HCT116 (cell line): ENCODE measurements at regions not wholly inside any gene's neighbourhood (a gene's known extent, or its start where the extent isn't known, plus 50 kb on each side); places are given as distances from the start of the nearest gene placed in this dataset.
"Not testable (repeated sequence)": the region's sequence is repeated elsewhere in the genome, so short reads cannot be mapped to it uniquely, and the experiment has no call there.

ENCODE experiments used
- ATAC-seq: fragments of 200-7000 bp; cut with Tn5 transposase; 2 replicates; pipeline ENCODE4 v1.9.1; 2020; ENCODE audit warnings: mild to moderate bottlenecking, moderate library complexity
- BruUV-seq: library from RNA; stranded (reverse); fragments of 400-500 nt; replicated peaks from 2 replicates; lab custom pipeline; 2021; lab: Mats Ljungman, UMichigan
- CTCF ChIA-PET: fragments of 300-600 bp; sonication (Branson Sonifier 250); formaldehyde crosslinking; loops from one replicate; lab custom pipeline; 2021; ENCODE audit warnings: antibody characterized with exemption; lab: Charles Lee
- POLR2A ChIA-PET: fragments of 300-600, 350-600 bp; sonication (Branson Sonifier 250); formaldehyde crosslinking; loops from one replicate; lab custom pipeline; 2021; ENCODE audit warnings: antibody characterized with exemption; lab: Charles Lee
- RAD21 ChIA-PET, 2 experiments: fragments of 300-600 bp; sonication (Branson Sonifier 250); formaldehyde crosslinking; loops; one replicate each; lab custom pipeline; 2023; ENCODE audit warnings: low total read pairs in 2 of 2; ENCODE audit not compliant: uncharacterized antibody in 2 of 2, unreplicated experiment in 2 of 2, low non-redundant PET in 1 of 2; lab: Charles Lee
- DNase-seq: peaks from one replicate; pipeline ENCODE4 v3.0.0-alpha.2; 2010; ENCODE audit warnings: low read depth, low spot score
- H2AFZ ChIP-seq: fragments of 200-600 bp; shearing (Covaris generic), sonication (generic); 2 replicates; pipeline ENCODE4 v1.6.1; 2017; ENCODE audit warnings: low read depth, mixed run types, mixed read lengths, antibody characterized with exemption, low read length; ENCODE audit not compliant: poor library complexity, severe bottlenecking
- H3K27ac ChIP-seq: 2 replicates; pipeline ENCODE4 v1.5.1; 2012; ENCODE audit warnings: low read depth, low read length
- H3K27me3 ChIP-seq: fragments of 200-600 bp; sonication (generic); 2 replicates; pipeline ENCODE4 v1.6.1; 2016; ENCODE audit warnings: mixed run types, low read length, mixed read lengths; ENCODE audit not compliant: insufficient read depth
- H3K36me3 ChIP-seq, 2 experiments: fragments of 200-500 bp in 1 of 2; fragments of 200-600 bp in 1 of 2; sonication (Bioruptor generic) in 1 of 2; sonication (generic) in 1 of 2; 2 replicates each; pipeline versions ENCODE4 v1.5.1 to v1.6.1; 2014 to 2016; ENCODE audit warnings: low read length in 2 of 2, inconsistent platforms in 1 of 2, mixed read lengths in 1 of 2, mixed run types in 1 of 2; ENCODE audit not compliant: insufficient read depth in 2 of 2, control insufficient read depth in 1 of 2
- H3K4me1 ChIP-seq, 2 experiments: fragments of 200-600 bp in 1 of 2; sonication (generic) in 1 of 2; 2 replicates each; pipeline versions ENCODE4 v1.5.1 to v1.6.1; 2012 to 2017; ENCODE audit warnings: low read length in 2 of 2, inconsistent platforms in 1 of 2, mild to moderate bottlenecking in 1 of 2, mixed read lengths in 1 of 2, mixed run types in 1 of 2, moderate library complexity in 1 of 2; ENCODE audit not compliant: insufficient read depth in 2 of 2, control insufficient read depth in 1 of 2
- H3K4me2 ChIP-seq: fragments of 200-600 bp; sonication (generic); 2 replicates; pipeline ENCODE4 v1.6.1; 2017; ENCODE audit warnings: mixed run types, low read length, mixed read lengths
- H3K4me3 ChIP-seq, 2 experiments: fragments of 200-600 bp in 1 of 2; sonication (generic) in 1 of 2; replicated peaks in 1 of 2; 2 replicates each; pipeline ENCODE4 v1.5.1; 2011 to 2016; ENCODE audit warnings: low read length in 2 of 2, control low read depth in 1 of 2, low read depth in 1 of 2, mild to moderate bottlenecking in 1 of 2, mixed read lengths in 1 of 2, mixed run types in 1 of 2
- H3K79me2 ChIP-seq: fragments of 200-600 bp; sonication (generic); 2 replicates; pipeline ENCODE4 v1.6.1; 2017; ENCODE audit warnings: mild to moderate bottlenecking, mixed run types, low read length, moderate library complexity, mixed read lengths; ENCODE audit not compliant: insufficient read depth
- H3K9ac ChIP-seq: fragments of 200-600 bp; sonication (generic); 2 replicates; pipeline ENCODE4 v1.6.1; 2016; ENCODE audit warnings: low read length, mixed read lengths
- H3K9me2 ChIP-seq: fragments of 200-600 bp; sonication (generic), shearing (Covaris generic); 2 replicates; pipeline ENCODE4 v1.6.1; 2017; ENCODE audit warnings: mixed run types, mild to moderate bottlenecking, moderate library complexity; ENCODE audit not compliant: insufficient read depth
- H3K9me3 ChIP-seq, 2 experiments: fragments of 200-500 bp in 1 of 2; fragments of 200-600 bp in 1 of 2; sonication (Bioruptor generic) in 1 of 2; sonication (generic) in 1 of 2; 2 replicates each; pipeline ENCODE4 v1.6.1; 2014 to 2017; ENCODE audit warnings: low read length in 2 of 2, mixed read lengths in 2 of 2, inconsistent platforms in 1 of 2, low read depth in 1 of 2, mild to moderate bottlenecking in 1 of 2, mixed run types in 1 of 2, moderate library complexity in 1 of 2; ENCODE audit not compliant: control insufficient read depth in 1 of 2, insufficient read depth in 1 of 2
- H4K20me1 ChIP-seq: fragments of 200-600 bp; sonication (generic), shearing (Covaris generic); 2 replicates; pipeline ENCODE4 v1.6.1; 2017; ENCODE audit warnings: mixed run types, mild to moderate bottlenecking, moderate library complexity; ENCODE audit not compliant: insufficient read depth
- EGR1 ChIP-seq: IDR thresholded peaks from 2 replicates; pipeline ENCODE4 v1.6.1; 2012; ENCODE audit warnings: low read depth
- FOSL1 ChIP-seq: IDR thresholded peaks from 2 replicates; pipeline ENCODE4 v1.6.1; 2012; ENCODE audit warnings: low read depth
- POLR2AphosphoS5 ChIP-seq: IDR thresholded peaks from 2 replicates; pipeline ENCODE4 v1.6.1; 2011; ENCODE audit warnings: mild to moderate bottlenecking, low read depth, low read length, moderate library complexity
- REST ChIP-seq: IDR thresholded peaks from 2 replicates; pipeline ENCODE4 v1.6.1; 2012; ENCODE audit warnings: low read depth
- ZBTB33 ChIP-seq: IDR thresholded peaks from 2 replicates; pipeline ENCODE4 v1.6.1; 2011; ENCODE audit warnings: mild to moderate bottlenecking, low read length, moderate library complexity; ENCODE audit not compliant: insufficient replicate concordance; ENCODE audit errors: extremely low read depth
- intact Hi-C: fragments of 100-400 bp; cut with micrococcal nuclease; formaldehyde crosslinking; loops from 2 replicates; pipeline ENCODE4 v1.10.0; 2022

GRCh38 chr12:102291498-102292440 lies 94.1 kb upstream of the PMCH start:
- not testable (repeated sequence) for BruUV-seq, ATAC-seq, H2AFZ ChIP-seq

GRCh38 chr12:102289702-102290101 lies 92.1 kb upstream of the PMCH start:
- H3K27ac ChIP-seq, CTCF ChIA-PET, H3K27me3 ChIP-seq, intact Hi-C loops, H3K9ac ChIP-seq, DNase-seq, H3K36me3 ChIP-seq, H2AFZ ChIP-seq, H3K4me1 ChIP-seq, H3K9me3 ChIP-seq, H3K9me2 ChIP-seq, RAD21 ChIA-PET, ATAC-seq, POLR2A ChIA-PET, H3K4me3 ChIP-seq, BruUV-seq, H3K4me2 ChIP-seq, H4K20me1 ChIP-seq, H3K79me2 ChIP-seq: not testable (repeated sequence)

More at GRCh38 chr12:102291498-102292440, 94.1 kb upstream of the PMCH start:
- H3K27me3 ChIP-seq, POLR2A ChIA-PET, H3K4me2 ChIP-seq, H3K36me3 ChIP-seq, H3K79me2 ChIP-seq, H3K9ac ChIP-seq, RAD21 ChIA-PET, H3K9me3 ChIP-seq, H3K4me3 ChIP-seq, CTCF ChIA-PET, H4K20me1 ChIP-seq, H3K27ac ChIP-seq, intact Hi-C loops, H3K9me2 ChIP-seq, DNase-seq, H3K4me1 ChIP-seq: not testable (repeated sequence)

GRCh38 chr12:102281231-102281630 lies 83.6 kb upstream of the PMCH start:
- Histone ChIP-seq H4K20me1 (no peaks in the 10 kb centered on the region), H3K27ac (no peak overlapping the region), H3K9me2 (no peaks in the 10 kb centered on the region), H3K9me3 (no peaks in the 10 kb centered on the region), H2AFZ (no peak overlapping the region), H3K4me3 (no peak overlapping the region), H3K4me2 (no peak overlapping the region), H3K36me3 (no peaks in the 10 kb centered on the region), H3K79me2 (no peaks in the 10 kb centered on the region), H3K9ac (no peak overlapping the region), H3K4me1 (no peaks in the 10 kb centered on the region), H3K27me3 (no peaks in the 10 kb centered on the region)
- CTCF ChIA-PET: no interaction called here
- no TSS peak for BruUV-seq
- ATAC-seq (no peak), DNase-seq (no peak)
- RAD21 ChIA-PET: no interaction called here
- POLR2A ChIA-PET: no interaction called here
- intact Hi-C loops: no loop called here
- TF ChIP-seq FOSL1 (no peak), POLR2AphosphoS5 (no peak), ZBTB33 (no peak), EGR1 (no peak), REST (no peak)
